MM.1S (cell line): ENCODE measurements at regions not wholly inside any gene's neighbourhood (a gene's known extent, or its start where the extent isn't known, plus 50 kb on each side); places are given as distances from the start of the nearest gene placed in this dataset.

ENCODE experiments used
- EZH2 ChIP-seq: fragments of 300-600 bp; sonication (generic); optimal IDR thresholded peaks from 2 replicates; pipeline ENCODE3; 2017; ENCODE audit warnings: low read depth, mild to moderate bottlenecking, antibody characterized with exemption, low read length, mixed read lengths
- EZH2phosphoT487 ChIP-seq: fragments of 300-600 bp; sonication (generic); IDR thresholded peaks from 2 replicates; pipeline ENCODE4 v1.6.1; 2018; ENCODE audit warnings: antibody characterized with exemption, low read length
- TF ChIP-seq, protein P1 (sequence below): fragments of 300-600 bp; sonication (generic); IDR thresholded peaks from 2 replicates; pipeline ENCODE4 v1.5.1; 2016; ENCODE audit warnings: antibody characterized with exemption, low read length, mixed read lengths

DNA sequence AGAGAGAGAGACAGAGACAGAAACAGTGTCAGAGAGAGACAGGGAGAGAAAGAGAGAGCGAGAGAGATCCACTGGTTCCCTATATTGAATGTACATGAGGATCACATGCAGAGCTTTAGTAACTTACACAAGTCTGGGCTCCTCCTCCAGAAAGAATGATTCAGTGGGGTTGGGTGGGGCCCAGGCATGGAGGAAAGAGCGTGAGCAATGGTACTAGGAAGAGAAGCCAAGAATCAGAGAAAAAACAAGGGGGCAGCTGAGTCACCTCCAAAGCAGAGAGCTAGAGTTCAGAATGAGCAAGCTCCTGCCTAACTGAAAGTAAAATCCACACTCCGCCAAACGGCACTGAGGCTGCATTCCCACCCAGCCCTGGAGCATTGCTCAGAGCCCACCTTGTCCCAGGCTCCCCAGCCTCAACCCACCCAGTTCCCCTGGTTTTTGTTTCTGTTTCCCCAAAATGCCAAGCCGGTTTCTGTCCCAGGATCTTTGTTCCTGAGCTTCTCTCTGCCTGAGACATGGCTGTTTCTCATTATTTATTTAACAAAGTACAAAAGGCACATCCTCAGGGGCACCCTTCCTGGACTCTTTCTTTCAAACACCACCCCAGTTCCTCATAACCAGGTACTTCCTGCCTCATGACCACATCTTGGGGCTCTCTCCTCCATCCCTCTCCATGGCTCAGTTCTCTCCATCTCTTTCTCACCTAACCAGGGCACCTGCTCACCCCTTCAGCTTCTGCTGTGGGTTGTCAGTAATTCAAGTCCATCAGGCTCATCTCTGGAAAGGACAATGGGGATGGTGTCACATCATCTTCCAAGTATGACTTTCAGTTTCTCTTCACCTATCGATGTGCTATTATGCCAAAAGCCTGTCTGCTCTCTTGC, 670.3 kb upstream of the TBX3 start:
- TF ChIP-seq, protein P1, sequence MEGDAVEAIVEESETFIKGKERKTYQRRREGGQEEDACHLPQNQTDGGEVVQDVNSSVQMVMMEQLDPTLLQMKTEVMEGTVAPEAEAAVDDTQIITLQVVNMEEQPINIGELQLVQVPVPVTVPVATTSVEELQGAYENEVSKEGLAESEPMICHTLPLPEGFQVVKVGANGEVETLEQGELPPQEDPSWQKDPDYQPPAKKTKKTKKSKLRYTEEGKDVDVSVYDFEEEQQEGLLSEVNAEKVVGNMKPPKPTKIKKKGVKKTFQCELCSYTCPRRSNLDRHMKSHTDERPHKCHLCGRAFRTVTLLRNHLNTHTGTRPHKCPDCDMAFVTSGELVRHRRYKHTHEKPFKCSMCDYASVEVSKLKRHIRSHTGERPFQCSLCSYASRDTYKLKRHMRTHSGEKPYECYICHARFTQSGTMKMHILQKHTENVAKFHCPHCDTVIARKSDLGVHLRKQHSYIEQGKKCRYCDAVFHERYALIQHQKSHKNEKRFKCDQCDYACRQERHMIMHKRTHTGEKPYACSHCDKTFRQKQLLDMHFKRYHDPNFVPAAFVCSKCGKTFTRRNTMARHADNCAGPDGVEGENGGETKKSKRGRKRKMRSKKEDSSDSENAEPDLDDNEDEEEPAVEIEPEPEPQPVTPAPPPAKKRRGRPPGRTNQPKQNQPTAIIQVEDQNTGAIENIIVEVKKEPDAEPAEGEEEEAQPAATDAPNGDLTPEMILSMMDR, result no peak
- TF ChIP-seq EZH2, result no peak
- TF ChIP-seq EZH2phosphoT487, result no peak
